GM18861 (cell line): ENCODE measurements at regions not wholly inside any gene's neighbourhood (a gene's known extent, or its start where the extent isn't known, plus 50 kb on each side); places are given as distances from the start of the nearest gene placed in this dataset.
"Not testable (repeated sequence)": the region's sequence is repeated elsewhere in the genome, so short reads cannot be mapped to it uniquely, and the experiment has no call there.

Source experiments
- ATAC-seq: cut with Tn5 transposase; IDR thresholded peaks from one replicate; pipeline ENCODE4 v1.9.1; 2021; ENCODE audit not compliant: unreplicated experiment

DNA sequence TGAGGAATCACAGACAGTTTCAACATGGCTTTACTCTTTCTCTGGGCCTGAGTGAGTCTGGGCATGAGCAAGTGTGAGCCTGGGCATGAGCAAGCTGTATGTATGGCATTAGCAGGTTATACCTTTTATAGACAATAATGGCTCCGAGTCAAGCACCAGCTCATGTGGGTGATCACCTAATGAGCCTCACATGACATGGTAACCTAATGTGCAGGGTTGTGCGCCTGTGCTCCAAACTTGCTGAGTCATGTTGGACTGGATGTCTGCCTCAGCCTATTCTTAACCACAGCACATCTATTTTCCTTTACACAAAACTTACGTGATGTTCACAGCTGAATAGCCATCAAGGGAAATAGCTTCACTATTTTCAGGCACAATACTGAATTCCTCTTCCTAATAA lies 236.2 kb upstream of the NRIP1 start:
- ATAC-seq: no peak

DNA sequence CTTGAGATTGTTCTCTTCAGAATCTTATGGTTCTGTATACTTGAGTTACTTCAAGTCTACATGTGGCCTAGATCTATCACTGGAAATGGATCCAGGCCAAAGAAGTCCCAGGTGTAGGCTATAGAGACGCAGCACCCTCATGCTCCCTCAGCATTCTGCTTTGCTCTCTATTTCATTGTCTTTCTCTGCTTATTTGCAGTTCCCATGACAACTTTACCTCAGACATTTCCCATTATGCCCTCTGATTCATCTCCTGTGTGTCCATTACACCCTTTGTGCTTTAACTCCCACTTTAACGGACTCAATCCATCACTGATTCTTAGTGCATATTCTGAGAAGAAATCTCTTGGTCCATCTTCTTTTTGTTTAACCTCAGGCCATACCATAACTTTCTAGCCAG lies 236.9 kb upstream of the NRIP1 start:
- ATAC-seq: no peak

DNA sequence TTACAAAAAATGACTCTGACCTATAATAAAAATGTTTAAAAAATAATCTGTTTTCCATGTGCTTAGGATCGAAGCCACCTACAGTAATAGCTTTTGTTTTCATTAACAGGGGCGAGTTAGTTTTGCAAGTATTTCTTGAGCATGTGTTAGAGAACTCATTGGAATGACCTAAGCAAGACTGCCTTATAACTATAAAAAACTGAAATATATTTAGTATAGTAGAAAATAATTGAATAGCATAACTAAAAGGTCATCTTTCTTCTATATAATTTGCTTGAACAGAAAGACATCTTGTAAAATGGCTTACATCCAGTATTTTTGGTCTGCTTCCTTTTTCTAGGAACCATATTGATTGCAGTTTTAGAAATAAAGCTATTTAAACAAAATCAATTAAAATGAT lies 241.5 kb upstream of the NRIP1 start:
- no peak for ATAC-seq

DNA sequence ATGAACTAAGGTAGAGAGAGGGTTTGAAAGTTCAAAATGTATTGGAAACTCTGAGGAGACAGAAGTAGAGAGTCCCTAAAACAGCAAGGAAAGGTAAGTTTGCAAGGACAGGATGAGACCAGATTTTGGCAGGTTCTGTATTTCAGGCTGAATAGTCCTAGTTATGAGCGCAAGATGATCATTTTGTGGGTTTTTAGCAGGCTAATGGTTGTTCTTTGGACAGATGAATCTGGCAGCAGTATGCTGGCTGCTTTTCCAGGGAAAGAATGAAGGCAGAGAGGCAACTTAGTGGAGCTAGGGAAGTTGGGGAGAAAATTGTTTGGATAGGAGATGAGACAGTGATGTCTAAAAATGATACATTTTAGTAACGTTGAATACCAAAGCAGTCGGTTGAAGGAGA lies 243.5 kb upstream of the NRIP1 start:
- no peak for ATAC-seq

DNA sequence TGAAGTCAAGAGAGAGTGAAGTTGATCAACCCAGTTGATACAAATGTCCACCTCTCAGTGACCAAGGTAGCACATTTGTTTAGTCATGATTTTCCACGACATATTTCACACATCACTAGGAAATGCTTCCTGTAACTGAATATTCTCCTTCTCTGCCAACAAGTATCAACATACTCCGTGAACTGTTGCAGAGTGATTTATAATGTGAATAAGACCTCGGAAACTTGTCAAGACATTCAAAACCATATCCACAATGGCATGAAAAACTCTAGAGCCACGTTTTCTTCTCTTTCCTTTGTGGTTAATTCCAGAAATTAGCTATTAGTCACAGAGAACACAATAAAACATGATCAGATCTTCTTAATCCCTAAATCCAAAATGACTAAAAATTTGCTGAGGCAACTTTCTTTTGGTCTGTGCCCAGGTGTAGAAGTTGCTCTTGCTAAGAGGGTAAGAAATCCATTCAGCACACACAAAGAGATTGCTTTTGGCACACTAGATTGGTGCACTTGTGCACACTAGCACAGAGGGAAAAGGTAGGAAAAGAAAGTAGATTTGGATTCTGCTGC lies 244.3 kb upstream of the NRIP1 start:
- no peak for ATAC-seq

DNA sequence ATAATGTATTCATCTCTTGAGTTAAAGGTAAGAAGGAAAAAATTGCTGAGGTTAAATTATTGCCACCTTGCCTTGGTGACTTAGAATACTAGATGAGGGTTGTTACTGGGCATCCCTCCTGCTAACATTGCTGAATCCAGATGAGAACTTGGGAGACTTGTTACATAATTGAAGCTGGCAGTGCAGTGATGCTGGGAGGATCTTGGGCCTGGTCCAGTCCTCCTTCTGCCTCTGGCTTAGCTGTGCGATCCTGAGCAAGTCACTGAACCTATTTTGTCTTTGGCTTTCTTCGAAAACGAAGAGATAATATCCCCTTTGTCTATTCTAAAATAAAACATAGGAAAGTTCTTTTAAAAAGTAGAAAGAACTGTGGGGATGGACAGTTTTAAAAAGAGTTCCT lies 244.9 kb upstream of the NRIP1 start:
- no peak for ATAC-seq

DNA sequence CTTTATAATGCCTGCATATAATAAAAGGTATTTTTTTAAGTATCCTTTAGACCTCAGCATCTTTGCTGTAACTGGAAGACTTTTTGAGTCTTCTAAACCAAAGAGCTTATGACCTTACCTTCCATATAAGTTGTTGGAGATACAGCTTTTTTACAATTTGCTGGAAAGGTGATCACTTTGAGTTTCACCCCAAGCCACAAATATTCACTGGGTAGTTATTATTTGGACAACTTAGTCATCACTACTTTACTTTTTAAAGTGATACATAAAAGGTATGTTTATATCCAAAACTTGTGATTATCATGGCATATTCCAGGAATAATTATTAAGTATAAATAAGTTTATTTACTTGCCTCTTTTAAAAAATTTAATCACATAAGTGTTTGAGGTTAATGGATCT lies 246.7 kb upstream of the NRIP1 start:
- no peak for ATAC-seq

DNA sequence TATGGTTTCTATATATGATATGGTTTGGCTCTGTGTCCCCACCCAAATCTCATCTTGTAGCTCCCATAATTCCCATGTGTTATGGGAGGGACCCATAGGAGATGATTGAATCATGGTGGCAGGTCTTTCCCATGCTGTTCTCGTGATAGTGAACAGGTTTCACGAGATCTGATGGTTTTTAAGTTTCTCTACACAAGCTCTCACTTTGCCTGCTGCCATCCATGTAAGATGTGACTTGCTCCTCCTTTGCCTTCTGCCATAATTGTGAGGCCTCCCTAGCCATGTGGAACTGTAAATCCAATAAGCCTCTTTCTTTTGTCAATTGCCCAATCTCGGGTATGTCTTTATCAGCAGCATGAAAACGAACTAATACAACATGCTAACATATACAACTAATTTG lies 252.2 kb upstream of the NRIP1 start:
- ATAC-seq: not testable (repeated sequence)

DNA sequence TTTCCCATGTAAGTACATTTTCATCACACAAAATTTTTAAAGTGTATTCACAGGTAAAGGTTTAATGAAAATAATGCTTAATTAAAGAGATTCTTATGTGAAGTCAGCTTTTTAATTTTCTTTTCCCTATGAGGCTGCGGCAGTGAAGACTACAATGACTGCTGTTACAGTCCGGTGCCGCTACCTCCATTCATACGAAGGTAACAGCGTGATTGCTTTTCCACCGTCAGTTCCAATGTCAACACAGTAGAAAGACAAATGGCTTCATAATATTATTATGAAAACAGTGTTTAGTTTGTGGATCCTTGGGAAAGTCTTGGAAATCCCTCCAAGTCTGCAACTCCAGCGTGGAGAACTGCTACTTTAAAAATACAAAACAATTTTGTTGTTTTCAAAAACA lies 254.9 kb upstream of the NRIP1 start:
- ATAC-seq: no peak

DNA sequence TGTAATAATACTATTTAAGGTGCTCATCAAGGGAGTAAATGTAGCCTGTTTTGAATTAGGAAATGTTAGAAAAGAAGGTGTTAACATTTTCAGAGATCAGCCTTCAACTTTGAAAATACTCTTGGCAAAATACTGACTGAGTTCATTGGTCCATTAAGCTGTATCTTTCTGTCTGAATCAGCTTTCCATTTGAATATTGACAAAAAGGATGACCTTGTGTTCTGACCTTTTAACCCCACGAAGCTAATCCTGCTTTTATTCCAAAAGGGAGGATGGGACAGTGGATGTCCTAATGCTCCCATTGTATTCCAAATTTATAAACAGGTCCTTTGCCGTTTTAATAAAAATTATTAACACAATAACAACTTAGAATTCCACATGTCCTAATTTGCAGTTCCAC lies 259.7 kb upstream of the NRIP1 start:
- no peak for ATAC-seq

DNA sequence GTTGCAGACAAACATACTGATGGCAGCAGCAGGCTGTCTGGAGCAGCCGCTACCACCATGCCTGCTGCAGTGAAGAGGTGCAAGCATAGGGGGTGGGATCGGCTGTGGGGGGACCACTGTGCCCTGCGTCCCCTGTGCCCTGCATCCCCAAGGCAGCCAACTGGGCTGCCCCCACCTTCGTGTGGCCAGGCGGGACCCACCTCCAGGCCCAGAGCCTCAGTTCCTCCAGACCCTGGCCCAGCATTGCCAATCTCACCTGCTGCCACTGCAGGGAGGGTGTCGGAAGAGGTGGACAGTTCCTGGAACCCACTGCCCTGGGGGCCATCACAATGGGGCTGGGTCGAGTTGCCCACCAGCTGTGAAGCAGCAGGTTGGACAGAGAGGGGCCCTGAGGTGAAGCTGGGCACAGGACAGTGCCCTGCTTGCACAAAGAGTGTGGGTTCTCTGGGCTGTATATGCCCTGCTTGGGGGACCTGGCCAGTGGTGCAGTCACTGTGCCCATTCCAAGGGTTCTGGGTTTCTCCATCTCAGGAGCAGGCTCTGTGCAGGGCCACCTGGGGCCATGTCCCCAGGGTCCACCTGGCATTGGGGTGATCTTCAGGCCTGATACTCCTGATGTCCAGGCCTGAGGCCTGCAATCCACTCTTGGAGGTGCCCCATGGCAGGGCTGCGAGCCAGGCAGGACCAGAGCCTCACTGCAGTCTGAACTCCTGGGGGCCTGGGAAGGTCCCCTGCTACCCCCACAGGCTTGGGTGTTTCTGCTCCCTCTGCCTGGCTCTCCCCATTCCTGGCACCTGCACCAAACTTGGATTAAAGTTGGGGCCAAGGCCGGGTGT lies 261.4 kb upstream of the NRIP1 start:
- ATAC-seq: no peak

DNA sequence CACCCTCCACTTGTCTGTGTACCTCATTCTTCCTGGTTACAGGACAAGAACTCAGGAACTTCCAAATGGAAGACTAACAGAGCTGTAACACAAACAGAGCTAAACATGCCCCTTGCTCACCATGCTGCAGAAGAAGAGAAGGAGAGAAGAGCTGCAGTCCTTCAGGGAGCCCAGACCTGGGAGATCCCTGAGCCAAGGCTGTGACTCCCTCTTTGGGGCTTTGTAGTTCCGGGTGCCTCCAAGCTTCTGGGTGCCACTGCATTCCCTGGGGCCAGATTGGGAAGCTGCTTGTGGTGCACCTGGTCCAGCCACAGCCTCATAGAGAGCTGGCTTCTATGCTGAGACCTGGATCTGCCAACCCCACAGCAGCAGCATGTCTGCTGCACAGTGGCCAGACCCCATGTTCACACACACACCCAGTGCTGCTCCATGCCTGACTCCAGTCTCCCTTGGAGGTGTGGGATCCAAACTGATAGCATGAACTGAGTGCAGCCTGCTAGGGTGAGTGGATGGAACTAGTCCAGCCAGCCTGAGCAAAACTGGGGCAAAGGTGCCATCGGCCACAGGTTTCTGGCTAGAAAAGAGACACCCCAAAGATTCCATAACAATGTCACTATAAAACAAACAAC lies 263.0 kb upstream of the NRIP1 start:
- ATAC-seq: no peak

DNA sequence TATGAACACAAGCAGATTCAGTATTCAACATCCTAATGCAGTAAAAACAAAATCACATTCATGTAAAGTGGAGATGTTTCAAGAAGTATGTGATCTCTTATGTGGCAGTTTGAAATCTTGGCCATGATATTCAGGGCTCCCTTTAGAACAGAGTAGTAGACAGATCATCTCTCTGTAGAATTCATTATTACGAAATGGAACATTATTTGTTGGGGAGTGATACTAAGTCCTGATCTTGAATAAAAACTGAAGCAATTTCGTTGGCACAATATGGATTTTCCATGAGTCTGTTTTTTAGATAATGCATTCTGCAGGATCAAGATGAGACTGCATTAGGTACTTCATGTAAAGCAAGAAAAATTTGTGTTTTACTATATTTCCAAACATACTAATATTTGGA lies 264.4 kb upstream of the NRIP1 start:
- ATAC-seq: no peak

DNA sequence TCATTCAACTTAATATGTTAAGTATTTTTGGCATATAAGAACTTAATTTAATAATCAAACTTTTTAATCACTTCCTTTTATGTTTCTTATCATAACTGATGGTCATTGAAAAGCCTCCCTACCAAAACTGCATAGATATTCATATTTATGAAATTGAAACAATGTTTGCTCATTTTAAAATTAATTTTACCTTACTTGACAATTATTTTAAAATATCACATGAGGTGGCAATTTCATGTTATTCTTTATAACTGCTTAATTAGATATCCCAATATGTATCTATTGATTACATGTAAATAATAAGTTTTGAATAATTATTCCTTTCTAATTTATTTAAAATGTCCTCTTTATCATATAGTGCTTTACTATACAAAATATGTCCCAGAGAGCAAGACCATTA lies 266.1 kb upstream of the NRIP1 start:
- ATAC-seq: no peak

DNA sequence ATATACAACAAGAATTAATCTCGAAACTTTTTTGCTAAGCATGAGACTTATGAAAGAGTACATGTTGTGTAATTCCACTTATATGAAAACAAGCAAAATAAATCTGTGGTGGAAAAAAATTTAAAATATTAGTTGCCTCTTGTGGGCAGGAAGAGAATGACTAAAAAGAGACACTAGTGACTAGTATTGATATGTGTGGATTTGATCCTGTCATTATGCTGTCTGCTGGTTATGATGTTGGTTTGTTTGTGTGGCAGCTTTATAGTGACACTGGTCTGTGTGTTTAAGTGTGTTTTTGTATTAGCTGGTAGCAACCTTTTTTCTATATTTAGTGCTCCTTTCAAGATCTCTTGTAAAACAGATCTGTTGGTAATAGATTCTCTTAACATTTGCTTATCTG lies 267.8 kb upstream of the NRIP1 start:
- no peak for ATAC-seq

DNA sequence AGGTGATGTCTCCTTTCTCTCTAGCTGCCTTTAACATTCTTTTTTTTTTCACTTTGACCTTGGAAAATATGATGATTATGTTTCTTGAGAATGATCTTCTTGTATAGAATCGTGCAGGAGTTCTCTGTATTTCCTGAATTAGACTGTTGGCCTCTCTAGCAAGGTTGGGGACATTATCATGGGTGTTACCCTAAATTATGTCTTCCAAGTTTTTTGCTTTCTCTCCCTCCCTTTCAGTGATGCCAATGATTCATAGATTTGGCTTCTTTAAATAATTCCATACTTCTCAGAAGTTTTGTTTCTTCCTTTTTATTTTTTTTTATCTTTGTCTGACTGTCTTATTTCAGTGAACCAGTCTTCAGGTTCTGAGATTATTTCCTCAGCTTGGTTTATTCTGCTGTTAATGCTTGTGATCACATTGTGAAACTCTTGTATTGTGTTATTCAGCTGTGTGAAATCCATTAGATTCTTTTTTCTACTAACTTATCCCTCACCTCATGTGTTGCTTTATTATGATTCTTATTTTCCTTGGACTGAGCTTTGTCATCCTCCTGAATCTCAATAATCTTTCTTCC lies 268.4 kb upstream of the NRIP1 start:
- no peak for ATAC-seq

DNA sequence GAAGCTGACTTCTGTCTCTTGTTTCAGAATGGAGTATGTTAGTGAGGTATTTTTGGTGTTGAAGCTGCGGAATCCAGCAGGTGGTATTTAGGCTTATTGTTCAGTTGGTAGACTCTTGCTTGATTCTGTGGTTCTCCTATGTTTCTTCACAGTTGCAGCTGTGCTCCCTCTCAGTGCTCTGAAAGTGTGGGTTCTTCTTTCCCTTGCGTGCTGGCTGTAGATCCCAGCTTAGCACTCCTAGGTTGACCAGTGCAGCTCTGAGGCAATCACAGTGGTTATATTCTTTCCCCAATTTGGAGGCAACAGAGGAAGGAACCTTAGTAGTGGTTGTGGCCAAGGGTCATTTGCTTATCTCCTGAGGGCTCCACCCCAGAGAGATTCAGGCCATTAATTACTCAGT lies 269.2 kb upstream of the NRIP1 start:
- no peak for ATAC-seq

DNA sequence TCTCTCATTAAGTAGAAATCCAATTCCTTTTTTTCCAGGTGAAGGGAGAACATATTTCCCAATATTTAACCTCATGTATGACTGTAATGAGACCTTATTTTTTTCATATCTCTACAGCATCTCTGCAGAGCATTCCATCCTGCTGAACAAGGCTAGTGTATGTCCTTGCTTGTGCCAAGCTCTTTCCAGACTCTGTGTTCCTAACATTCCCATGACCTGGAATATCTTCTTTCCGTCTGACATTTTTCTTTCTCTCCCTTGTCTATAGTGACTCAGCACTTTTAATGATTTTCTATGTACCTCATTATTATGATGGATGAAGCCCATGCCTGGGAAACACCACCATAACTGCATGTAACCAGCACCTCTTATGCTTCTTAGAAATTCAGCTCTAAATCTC lies 278.3 kb upstream of the NRIP1 start:
- ATAC-seq: no peak

DNA sequence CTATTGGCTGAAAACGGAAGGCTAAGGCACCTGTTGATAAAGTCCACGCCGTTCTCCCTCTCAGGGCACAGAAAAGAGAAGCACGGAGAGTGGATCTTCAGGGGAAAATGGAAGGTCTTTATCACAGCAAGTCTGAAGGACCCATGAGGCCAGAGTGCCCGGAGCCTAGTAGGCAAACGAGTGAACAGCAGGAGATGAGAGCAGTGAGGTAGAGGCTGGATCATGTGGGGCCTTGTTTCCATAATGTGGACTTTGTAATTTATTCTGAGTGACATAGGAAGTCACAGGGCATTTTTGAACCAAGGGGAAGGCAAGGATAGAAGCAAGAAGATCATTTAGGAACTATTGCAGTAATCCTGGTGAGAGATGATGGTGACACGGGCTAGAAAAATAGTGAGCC lies 287.2 kb upstream of the NRIP1 start:
- ATAC-seq: no peak

DNA sequence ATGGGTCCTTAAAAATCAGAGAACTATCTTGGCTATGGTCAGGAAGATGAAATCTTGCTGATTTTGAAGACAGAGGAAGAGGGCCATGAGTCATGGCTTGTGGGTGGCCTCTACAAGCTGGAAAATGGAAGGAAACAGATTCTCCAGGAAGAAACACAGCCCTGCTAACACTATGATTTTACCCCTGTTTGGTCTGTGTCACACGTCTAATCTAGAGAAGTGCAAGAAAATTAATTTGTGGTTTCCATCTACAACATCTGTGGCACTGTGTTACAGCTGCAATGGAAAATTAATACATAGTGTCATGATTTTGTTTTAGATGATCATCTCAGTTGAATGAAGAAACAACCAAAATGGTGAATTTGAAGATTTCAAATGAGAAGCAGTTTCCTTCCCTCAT lies 288.7 kb upstream of the NRIP1 start:
- ATAC-seq: no peak

DNA sequence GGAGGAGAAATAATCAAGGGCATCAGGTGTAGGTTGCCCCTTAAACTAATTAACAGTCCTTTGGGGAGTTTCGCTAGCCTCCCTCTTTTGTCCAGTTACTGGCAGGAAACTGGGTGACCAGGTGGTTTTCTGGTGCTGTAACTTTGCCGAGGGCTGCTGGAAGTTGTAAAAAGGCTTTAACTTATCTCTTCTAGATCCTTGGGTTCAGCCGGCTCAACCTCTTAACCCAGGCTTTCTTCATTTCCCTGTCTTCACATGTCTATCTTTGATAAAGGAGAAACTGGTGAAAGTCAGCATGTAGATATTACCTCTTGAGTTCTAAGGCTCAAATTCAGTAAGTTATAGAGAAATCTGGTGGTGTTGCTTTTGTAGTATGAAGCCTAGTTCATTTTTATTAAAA lies 289.7 kb upstream of the NRIP1 start:
- ATAC-seq: no peak

DNA sequence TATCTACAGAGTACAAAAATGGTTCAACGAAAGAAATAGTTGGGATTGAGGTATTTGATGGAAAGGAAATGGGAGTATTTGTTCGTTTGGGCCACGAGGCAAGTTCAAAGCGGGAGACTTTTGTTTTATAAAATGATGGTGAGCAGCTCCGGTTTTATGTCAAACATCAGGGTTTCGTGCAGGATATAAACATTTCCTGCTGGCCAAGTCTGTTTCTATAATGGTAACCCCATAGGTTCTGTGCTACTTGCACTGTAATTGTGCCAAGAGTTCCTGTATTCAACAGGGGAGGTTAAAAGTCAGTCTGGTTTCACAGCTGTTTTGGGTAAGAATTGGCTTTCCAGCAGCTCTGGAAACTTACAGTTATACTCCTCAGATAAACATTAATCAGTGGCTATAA lies 290.3 kb upstream of the NRIP1 start:
- no peak for ATAC-seq
